T47D (cell line): ENCODE measurements at regions not wholly inside any gene's neighbourhood (a gene's known extent, or its start where the extent isn't known, plus 50 kb on each side); places are given as distances from the start of the nearest gene placed in this dataset.
"Not testable (repeated sequence)": the region's sequence is repeated elsewhere in the genome, so short reads cannot be mapped to it uniquely, and the experiment has no call there.

Source experiments
- DNase-seq, 2 experiments: peaks; one replicate each; pipeline versions ENCODE4 v3.0.0 to v3.0.0-alpha.2; 2011 to 2012; ENCODE audit warnings: low read depth in 1 of 2, low spot score in 1 of 2
- JUND ChIP-seq: IDR thresholded peaks from 2 replicates; pipeline ENCODE4 v1.6.1; 2012; ENCODE audit warnings: low read depth
- in situ Hi-C: cut with HindIII; loops from 2 replicates; pipeline ENCODE4 v1.10.0; 2016; ENCODE audit warnings: low sequenced_read_pairs, low pct_unique_long_range_greater_than_20kb

GRCh38 chr1:148307583-148308185 is 155.6 kb upstream of the NBPF11 start:
- TF ChIP-seq JUND = no peak
- in situ Hi-C loops = no loop called here
- no peak for DNase-seq

- in situ Hi-C loops = not testable (repeated sequence)
Observed at GRCh38 chr1:148304935-148305334, 152.9 kb upstream of the NBPF11 start.

GRCh38 chr1:148302586-148303364 is 150.7 kb upstream of the NBPF11 start:
- DNase-seq, in situ Hi-C loops: not testable (repeated sequence)

More at GRCh38 chr1:148304935-148305334, 152.9 kb upstream of the NBPF11 start:
- not testable (repeated sequence) for DNase-seq

GRCh38 chr1:148297852-148298251 is 145.8 kb upstream of the NBPF11 start:
- in situ Hi-C loops, DNase-seq: not testable (repeated sequence)

- no peak for TF ChIP-seq JUND
- in situ Hi-C loops = no loop called here
- peak in 1 of 2 experiments; percentile 64 for DNase-seq
Observed at GRCh38 chr1:148296511-148296910, 144.4 kb upstream of the NBPF11 start.

- no peak for TF ChIP-seq JUND
- DNase-seq = no peak
- in situ Hi-C loops = no loop called here
Observed at GRCh38 chr1:148294116-148294807, 142.2 kb upstream of the NBPF11 start.

GRCh38 chr1:148293651-148294050 is 141.6 kb upstream of the NBPF11 start:
- DNase-seq = no peak
- in situ Hi-C loops = no loop called here
- TF ChIP-seq JUND = no peak

GRCh38 chr1:148292915-148293314 is 140.8 kb upstream of the NBPF11 start:
- in situ Hi-C loops = no loop called here
- no peak for TF ChIP-seq JUND
- DNase-seq = no peak

- in situ Hi-C loops = no loop called here
- no peak for TF ChIP-seq JUND
- no peak for DNase-seq
Observed at GRCh38 chr1:148290881-148291280, 138.8 kb upstream of the NBPF11 start.

- DNase-seq = no peak
- in situ Hi-C loops = no loop called here
Observed at GRCh38 chr1:148289647-148290046, 137.6 kb upstream of the NBPF11 start.

GRCh38 chr1:148285946-148286345 is 133.9 kb upstream of the NBPF11 start:
- in situ Hi-C loops, DNase-seq: not testable (repeated sequence)

More at GRCh38 chr1:148289647-148290046, 137.6 kb upstream of the NBPF11 start:
- no peak for TF ChIP-seq JUND

GRCh38 chr1:148280831-148281572 is 128.9 kb upstream of the NBPF11 start:
- in situ Hi-C loops, DNase-seq: not testable (repeated sequence)

- DNase-seq, in situ Hi-C loops: not testable (repeated sequence)
Observed at GRCh38 chr1:148279002-148279542, 127.0 kb upstream of the NBPF11 start.

- in situ Hi-C loops, DNase-seq: not testable (repeated sequence)
Observed at GRCh38 chr1:148277865-148278279, 125.8 kb upstream of the NBPF11 start.

GRCh38 chr1:148267066-148267465 is 115.0 kb upstream of the NBPF11 start:
- in situ Hi-C loops = not testable (repeated sequence)

More at GRCh38 chr1:148267066-148267465, 115.0 kb upstream of the NBPF11 start:
- DNase-seq = not testable (repeated sequence)
